SK-N-SH (cell line): ENCODE measurements at regions not wholly inside any gene's neighbourhood (a gene's known extent, or its start where the extent isn't known, plus 50 kb on each side); places are given as distances from the start of the nearest gene placed in this dataset.

Source experiments
- ELF1 ChIP-seq: IDR thresholded peaks from 2 replicates; pipeline ENCODE4 v1.4.0; 2012
- TAF1 ChIP-seq: IDR thresholded peaks from 2 replicates; pipeline ENCODE4 v1.6.1; 2012; ENCODE audit warnings: low read depth, mild to moderate bottlenecking, low read length, moderate library complexity, borderline replicate concordance
- TF ChIP-seq, protein P1 (sequence below): fragments of 200-600 bp; sonication (generic); IDR thresholded peaks from 2 replicates; pipeline ENCODE4 v1.6.1; 2017; ENCODE audit warnings: antibody characterized with exemption, mild to moderate bottlenecking, moderate library complexity

- TF ChIP-seq, protein P1, sequence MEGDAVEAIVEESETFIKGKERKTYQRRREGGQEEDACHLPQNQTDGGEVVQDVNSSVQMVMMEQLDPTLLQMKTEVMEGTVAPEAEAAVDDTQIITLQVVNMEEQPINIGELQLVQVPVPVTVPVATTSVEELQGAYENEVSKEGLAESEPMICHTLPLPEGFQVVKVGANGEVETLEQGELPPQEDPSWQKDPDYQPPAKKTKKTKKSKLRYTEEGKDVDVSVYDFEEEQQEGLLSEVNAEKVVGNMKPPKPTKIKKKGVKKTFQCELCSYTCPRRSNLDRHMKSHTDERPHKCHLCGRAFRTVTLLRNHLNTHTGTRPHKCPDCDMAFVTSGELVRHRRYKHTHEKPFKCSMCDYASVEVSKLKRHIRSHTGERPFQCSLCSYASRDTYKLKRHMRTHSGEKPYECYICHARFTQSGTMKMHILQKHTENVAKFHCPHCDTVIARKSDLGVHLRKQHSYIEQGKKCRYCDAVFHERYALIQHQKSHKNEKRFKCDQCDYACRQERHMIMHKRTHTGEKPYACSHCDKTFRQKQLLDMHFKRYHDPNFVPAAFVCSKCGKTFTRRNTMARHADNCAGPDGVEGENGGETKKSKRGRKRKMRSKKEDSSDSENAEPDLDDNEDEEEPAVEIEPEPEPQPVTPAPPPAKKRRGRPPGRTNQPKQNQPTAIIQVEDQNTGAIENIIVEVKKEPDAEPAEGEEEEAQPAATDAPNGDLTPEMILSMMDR: no peak
- TF ChIP-seq TAF1 (no peak), ELF1 (no peak)
Measured at GRCh38 chr3:24631481-24631880, 136.8 kb upstream of the THRB start.
